ENCODE measurements at regions not wholly inside any gene's neighbourhood (a gene's known extent, or its start where the extent isn't known, plus 50 kb on each side); places are given as distances from the start of the nearest gene placed in this dataset.

DNA sequence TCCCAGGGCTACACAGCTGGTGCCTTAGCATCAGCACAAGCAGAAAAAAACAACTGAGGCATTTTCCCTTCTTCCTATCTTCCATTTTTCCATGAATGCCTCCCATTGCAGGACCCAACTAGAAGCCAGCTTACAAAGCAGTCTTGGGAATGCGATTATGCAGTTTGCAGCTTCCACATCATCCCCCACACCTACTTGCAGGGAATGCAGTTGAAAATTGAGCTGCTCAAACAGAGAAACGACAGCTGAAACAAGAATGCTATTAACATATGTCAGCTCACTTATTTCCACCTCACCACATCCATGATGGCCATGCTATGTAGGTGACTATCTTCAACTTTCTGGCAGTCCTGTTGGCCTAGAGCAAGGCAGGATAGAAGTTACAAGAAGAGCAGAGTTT, 150.6 kb upstream of the KCTD3 start:
- DNase-seq (ENCODE audit: low read depth), result no peak
- Histone ChIP-seq H3K4me3 (ENCODE audit: low read depth, low read length) (no peak overlapping the region), H3K27me3 (ENCODE audit: control insufficient read depth, insufficient read depth, low read length) (no peaks in the 10 kb centered on the region), H3K36me3 (ENCODE audit: control insufficient read depth, insufficient read depth, low read length) (no peaks in the 10 kb centered on the region)
- no peak for FAIRE-seq
- TF ChIP-seq, protein P1, sequence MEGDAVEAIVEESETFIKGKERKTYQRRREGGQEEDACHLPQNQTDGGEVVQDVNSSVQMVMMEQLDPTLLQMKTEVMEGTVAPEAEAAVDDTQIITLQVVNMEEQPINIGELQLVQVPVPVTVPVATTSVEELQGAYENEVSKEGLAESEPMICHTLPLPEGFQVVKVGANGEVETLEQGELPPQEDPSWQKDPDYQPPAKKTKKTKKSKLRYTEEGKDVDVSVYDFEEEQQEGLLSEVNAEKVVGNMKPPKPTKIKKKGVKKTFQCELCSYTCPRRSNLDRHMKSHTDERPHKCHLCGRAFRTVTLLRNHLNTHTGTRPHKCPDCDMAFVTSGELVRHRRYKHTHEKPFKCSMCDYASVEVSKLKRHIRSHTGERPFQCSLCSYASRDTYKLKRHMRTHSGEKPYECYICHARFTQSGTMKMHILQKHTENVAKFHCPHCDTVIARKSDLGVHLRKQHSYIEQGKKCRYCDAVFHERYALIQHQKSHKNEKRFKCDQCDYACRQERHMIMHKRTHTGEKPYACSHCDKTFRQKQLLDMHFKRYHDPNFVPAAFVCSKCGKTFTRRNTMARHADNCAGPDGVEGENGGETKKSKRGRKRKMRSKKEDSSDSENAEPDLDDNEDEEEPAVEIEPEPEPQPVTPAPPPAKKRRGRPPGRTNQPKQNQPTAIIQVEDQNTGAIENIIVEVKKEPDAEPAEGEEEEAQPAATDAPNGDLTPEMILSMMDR (IDR thresholded peaks at IDR 0.05; ENCODE audit: insufficient read depth, low read length, severe bottlenecking), result no peak

DNA sequence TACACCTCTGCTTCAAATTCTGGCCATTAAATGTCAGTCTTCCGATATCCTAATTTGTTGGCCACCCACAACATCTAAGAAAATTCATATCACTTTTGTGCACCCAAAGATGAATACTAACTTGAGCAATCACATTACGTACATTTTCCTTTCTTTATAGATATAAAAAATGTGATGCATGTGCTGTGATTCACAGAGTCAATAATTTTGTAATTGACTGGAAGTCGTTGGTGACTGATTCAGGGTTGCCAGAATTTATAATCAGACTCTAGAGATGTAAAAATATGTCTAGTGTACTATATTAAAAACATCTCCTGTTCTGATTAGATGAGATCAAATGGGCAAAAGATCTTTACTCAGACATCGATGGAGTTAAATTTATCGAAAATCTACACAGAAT, 150.0 kb upstream of the KCTD3 start:
- TF ChIP-seq, protein P1 (IDR thresholded peaks at IDR 0.05; ENCODE audit: insufficient read depth, low read length, severe bottlenecking), result no peak
- no peaks in the 10 kb centered on the region for H3K27me3 ChIP-seq (ENCODE audit: control insufficient read depth, insufficient read depth, low read length)
- no peak for FAIRE-seq
- no peaks in the 10 kb centered on the region for H3K36me3 ChIP-seq (ENCODE audit: control insufficient read depth, insufficient read depth, low read length)
- H3K4me3 ChIP-seq (ENCODE audit: low read depth, low read length), result no peak overlapping the region
- peak; percentile 48 for DNase-seq (ENCODE audit: low read depth)

GRCh38 chr1:215418876-215419447, 148.1 kb upstream of the KCTD3 start:
- Histone ChIP-seq H3K4me3 (ENCODE audit: low read depth, low read length) (no peak overlapping the region), H3K27me3 (ENCODE audit: control insufficient read depth, insufficient read depth, low read length) (no peaks in the 10 kb centered on the region), H3K36me3 (ENCODE audit: control insufficient read depth, insufficient read depth, low read length) (no peaks in the 10 kb centered on the region)
- DNase-seq (ENCODE audit: low read depth) (no peak), FAIRE-seq (no peak)
- TF ChIP-seq, protein P1 (IDR thresholded peaks at IDR 0.05; ENCODE audit: insufficient read depth, low read length, severe bottlenecking), result no peak

DNA sequence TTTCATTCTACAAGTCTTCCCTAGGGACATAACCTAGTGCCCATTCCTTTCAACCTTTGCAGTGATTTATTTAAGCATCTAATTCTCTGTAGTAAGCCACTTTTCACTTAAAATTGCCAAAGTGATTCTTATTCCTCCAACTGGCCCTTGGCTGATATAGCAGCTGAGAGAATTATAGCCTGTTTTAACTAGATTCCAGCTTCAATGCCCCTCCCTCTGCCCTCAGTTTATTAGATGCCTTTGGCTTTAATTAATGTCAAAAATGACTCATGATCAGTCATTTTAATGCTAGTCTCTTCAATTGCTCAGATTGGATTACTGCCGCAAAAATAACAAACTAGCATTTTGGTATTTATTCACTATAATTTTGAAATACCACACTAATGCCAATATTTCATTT, 145.4 kb upstream of the KCTD3 start:
- Histone ChIP-seq H3K4me3 (ENCODE audit: low read depth, low read length) (no peak overlapping the region), H3K36me3 (ENCODE audit: control insufficient read depth, insufficient read depth, low read length) (no peaks in the 10 kb centered on the region), H3K27me3 (ENCODE audit: control insufficient read depth, insufficient read depth, low read length) (no peaks in the 10 kb centered on the region)
- FAIRE-seq, result peak; percentile 55
- TF ChIP-seq, protein P1 (IDR thresholded peaks at IDR 0.05; ENCODE audit: insufficient read depth, low read length, severe bottlenecking), result no peak
- DNase-seq (ENCODE audit: low read depth), result no peak

DNA sequence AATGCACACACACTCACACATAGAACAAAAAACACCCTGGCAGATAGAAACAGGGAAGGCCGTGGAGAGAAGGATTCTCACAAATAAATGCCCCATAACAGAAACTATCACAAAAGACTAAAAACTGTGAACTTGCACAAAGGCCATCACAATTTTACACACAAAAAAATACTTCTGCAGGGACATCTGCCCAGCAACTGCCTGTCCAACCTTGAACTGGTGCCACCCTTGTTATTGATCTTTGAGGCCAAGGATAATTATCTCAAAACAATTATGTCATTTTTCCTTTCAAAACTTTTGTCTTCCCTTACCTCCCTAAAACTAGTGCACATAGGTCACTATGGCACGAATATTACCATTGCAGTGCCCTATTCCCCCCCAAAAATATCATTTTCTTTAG, 143.8 kb upstream of the KCTD3 start:
- FAIRE-seq (no peak), DNase-seq (ENCODE audit: low read depth) (no peak)
- Histone ChIP-seq H3K27me3 (ENCODE audit: control insufficient read depth, insufficient read depth, low read length) (no peaks in the 10 kb centered on the region), H3K4me3 (ENCODE audit: low read depth, low read length) (no peak overlapping the region), H3K36me3 (ENCODE audit: control insufficient read depth, insufficient read depth, low read length) (no peaks in the 10 kb centered on the region)
- TF ChIP-seq, protein P1 (IDR thresholded peaks at IDR 0.05; ENCODE audit: insufficient read depth, low read length, severe bottlenecking), result no peak

DNA sequence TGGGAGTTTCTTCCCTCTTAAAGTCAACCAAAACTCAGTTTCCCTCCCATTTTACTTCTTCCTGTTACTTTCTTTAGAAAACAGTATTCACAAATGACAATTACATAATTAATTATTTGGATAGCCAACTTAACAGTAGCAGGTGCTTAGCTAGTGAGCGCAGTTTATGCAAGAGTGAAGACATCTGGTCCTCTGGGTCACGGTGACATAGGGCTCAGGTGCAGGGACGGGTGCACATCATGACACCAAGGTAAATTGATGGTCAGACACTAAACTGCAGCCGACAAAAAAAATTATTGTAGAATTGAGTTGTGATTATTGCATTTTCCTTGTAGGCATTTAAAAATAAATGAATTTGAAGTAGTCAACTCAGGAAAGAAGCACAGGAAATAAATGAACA, 142.0 kb upstream of the KCTD3 start:
- TF ChIP-seq, protein P1 (IDR thresholded peaks at IDR 0.05; ENCODE audit: insufficient read depth, low read length, severe bottlenecking), result no peak
- FAIRE-seq (no peak), DNase-seq (ENCODE audit: low read depth) (no peak)

More for the DNA sequence above, 142.0 kb upstream of the KCTD3 start:
- Histone ChIP-seq H3K4me3 (ENCODE audit: low read depth, low read length) (no peak overlapping the region), H3K36me3 (ENCODE audit: control insufficient read depth, insufficient read depth, low read length) (no peaks in the 10 kb centered on the region), H3K27me3 (ENCODE audit: control insufficient read depth, insufficient read depth, low read length) (no peaks in the 10 kb centered on the region)

Measured in bronchial epithelial cell (primary cell).